DMS53 treated with DMSO at 0.1 percent for 48 hours (cell line): ENCODE measurements at regions not wholly inside any gene's neighbourhood (a gene's known extent, or its start where the extent isn't known, plus 50 kb on each side); places are given as distances from the start of the nearest gene placed in this dataset.

Experiments used
- DNase-seq: peaks from one replicate; lab custom pipeline; 2025; ENCODE audit not compliant: unreplicated experiment; lab: John Stamatoyannopoulos, UW

GRCh38 chr9:75607521-75607920 lies 283.0 kb upstream of the PCSK5 start:
- no peak for DNase-seq

- DNase-seq: no peak
These were observed 281.1 kb upstream of the PCSK5 start for GRCh38 chr9:75609401-75609800.

DNA sequence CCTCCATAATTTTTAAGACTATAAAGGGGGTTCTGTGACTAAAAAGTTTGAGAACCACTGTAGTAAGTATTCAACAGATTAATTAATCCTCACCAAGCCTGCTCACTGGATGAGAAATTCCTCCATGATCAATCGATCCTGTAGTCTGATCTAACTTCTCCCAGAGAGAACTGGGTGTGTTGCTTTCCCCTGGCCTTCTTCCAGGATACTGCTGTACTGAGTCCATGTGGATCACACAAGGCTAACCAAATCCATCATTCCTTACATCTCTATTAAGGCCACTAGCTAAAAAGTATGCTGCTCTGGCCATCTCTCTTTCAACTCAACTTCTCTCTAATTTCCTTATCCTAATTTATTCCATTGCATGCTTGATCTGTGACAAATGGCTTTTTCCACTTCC lies 280.2 kb upstream of the PCSK5 start:
- no peak for DNase-seq

- DNase-seq: peak; percentile 0
These were observed 278.3 kb upstream of the PCSK5 start for GRCh38 chr9:75612205-75612604.

DNA sequence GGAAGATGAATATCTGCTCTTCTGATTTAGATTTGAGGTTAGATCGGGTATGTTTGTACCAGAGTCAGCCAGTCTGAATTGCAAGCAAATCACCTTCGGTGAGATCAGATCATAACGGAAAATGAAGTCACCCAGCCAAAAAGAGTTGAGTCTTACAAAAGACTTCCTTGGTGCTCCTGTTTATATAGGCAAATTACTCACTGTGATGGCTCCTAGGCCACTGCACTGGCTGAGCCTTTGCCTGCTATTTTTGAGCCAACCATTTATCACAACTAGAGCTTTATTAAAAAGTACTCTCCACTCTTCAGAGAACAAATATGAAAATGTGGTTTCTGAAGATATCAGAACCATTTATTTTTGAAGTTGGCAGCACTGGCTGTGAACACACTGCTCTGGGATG lies 277.7 kb upstream of the PCSK5 start:
- DNase-seq: peak; percentile 12

GRCh38 chr9:75615284-75615683 lies 275.2 kb upstream of the PCSK5 start:
- peak; percentile 89 for DNase-seq

DNA sequence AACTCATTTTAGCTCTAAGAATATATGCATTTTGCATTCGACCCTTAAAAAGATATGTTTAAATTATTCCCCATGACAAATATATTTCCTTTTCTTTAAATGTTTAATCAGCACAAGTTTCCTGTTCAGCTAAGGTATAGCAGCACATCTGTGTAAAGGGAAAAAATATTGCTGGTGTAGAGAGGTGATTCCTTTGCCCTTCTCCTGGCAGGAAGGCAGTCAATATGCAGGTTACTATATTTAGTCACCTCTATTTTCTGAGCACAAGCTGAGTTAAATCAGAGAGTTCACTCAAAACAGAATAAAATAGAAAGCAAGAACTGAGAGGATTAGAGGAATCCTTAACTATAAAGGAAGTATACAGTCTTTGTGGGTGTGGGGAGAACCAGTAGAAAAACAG lies 274.4 kb upstream of the PCSK5 start:
- DNase-seq: no peak

DNA sequence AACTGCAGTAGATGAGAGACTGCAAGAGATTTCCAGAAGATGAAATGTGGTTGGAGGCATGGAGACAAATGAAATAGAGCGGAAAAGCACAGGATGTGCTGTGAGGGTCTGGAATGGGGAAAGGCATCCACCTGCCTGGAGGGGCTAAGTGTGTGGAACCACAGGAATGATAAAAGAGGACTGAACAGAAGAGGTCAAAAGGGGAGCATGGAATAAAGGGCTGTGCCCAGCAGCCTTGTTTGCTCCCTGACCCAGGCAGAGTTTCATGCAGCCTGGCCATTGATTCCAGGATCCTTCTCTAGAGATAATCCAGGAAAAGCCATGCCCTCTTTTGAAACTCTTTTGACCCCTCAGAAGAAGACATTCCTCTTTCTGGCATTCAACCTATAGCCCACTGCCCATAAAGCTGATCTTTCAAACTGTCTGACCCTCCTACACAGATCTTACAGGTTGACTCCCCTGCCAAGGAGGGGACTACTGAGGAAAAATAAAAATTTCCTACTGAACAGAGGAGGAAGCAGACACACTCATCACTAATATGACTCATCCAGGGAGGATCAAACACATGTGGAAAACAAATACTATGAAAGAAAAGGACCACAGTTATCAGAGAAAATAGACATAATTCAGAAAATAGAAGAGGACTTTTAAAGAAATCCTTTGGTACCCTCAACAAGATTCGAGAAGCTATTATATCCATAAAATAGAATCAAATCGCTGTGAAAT lies 273.5 kb upstream of the PCSK5 start:
- peak; percentile 39 for DNase-seq

- no peak for DNase-seq
These were observed 267.0 kb upstream of the PCSK5 start for GRCh38 chr9:75623462-75623861.

GRCh38 chr9:75624998-75625397 lies 265.5 kb upstream of the PCSK5 start:
- DNase-seq: no peak

DNA sequence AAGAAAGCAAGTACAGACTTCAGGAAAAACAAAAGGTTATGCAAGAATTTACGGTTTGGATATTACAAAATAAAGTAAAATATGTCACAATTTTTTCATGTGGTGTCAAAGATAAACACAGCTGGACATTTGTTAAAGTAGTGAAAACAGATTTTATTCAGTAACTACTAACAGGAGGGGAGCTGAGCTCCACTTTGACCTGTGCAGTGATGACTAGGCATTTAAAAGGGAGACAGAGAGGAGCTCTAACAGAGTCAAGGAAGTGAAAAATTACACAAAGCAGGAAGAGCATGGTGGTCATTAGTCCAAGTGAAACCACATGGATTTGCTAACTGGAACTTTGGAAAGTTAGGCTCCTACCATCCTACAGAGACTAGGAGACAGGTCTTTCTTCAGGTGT lies 263.6 kb upstream of the PCSK5 start:
- DNase-seq: no peak

DNA sequence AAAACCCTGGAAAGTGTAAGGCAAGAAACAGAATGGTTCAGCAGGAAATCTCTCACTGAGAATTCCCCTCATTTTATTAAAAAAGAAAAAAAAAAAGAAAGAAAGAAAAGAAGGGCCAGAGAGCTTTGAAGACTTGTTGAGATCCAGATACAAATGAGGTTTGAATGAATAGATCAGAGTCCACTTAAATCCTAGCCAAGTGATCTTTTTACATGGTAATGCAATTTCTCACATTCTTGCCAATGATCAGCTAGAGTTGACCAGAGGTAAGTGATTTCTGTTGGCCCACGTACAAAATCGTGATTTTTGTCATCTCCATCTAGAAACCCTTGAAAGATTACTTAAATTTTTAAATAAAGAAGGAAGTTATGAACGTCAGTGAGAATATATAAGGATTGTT lies 261.5 kb upstream of the PCSK5 start:
- DNase-seq: no peak

- DNase-seq: no peak
These were observed 256.9 kb upstream of the PCSK5 start for GRCh38 chr9:75633451-75634057.

DNA sequence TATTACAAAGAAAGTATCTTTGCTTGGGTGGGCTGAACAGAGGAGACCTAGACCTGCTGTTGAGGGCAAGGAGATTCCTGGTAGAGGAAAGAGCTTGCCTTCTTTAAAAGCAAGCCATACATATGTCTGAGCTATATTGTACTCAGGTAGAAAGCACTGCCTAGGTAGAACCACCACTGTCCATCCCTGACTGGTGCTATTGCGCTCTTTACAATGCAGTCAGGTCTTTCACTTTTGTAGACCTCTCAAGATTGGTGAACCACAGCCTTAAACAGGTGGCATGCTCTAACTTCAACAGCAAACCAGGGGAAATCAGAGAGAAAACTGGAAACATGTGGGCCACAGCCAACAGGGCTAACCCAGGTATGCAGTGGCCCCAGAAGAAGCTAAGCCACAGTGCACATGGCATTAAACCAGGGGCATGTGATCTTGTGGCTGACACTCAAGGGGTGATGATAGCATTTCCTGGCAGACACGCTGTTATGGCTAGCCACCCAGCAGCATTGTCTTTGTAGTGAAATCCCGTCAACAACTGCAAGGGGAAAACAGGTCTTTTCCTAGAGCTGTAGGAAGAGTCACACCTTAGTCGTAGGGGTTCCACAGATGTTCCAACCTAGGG lies 253.9 kb upstream of the PCSK5 start:
- DNase-seq: no peak

GRCh38 chr9:75639971-75640610 lies 250.4 kb upstream of the PCSK5 start:
- no peak for DNase-seq

DNA sequence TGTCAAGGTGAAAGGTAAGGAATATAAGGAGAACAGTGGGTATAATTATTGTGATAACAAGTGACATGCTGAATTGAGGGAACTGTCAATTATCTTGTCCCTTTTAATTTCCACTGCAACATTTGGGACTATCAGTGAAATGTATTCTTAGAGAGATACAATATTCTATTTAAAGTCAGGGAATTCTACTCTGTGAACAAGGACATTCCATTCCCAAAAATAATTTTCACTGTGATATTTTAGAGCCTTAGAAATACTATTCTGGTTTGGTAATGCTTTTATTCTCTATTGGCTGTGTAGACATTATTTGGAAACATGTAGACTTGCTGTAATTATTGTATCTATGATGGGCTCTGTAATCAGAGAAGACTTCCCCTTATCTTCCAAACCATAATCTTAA lies 248.0 kb upstream of the PCSK5 start:
- DNase-seq: no peak

DNA sequence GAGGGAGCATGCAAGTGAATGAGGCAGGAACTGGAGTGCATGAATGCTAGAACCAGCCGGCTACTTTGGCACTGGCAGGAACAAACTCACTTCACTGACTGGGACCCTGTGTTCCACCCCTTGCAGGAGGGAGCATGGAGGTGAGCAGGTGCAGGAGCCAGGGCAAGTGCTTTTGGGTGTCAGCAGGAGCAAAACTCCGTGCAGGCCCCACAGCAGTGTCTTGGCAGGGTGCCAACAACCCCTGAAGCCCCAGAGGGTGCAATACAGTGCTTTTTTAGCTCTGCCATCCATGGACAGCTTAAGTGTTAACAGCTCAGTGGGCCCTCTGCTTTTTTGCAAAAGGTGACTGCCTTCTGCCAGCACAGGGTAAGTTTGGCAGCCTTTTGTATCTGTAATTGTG lies 245.8 kb upstream of the PCSK5 start:
- no peak for DNase-seq

DNA sequence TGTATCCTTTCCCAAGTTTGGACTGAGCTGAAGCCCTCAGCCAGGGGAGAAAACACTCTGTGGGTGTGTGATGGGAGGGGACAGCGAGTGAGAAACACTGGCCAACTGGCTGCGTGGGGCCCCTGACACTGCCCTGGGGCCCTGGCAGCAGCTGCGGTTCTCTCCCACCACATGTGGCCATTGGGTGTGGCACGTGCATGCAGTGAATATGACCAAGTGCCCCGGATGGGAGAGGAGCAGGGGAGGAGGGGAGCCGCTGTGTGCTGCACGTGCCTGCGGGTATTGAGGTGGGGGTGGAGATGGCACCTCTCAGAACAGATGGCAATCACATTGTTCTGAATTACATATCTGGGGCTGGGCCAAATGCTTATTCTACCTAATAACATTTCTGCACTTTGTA lies 242.4 kb upstream of the PCSK5 start:
- no peak for DNase-seq

DNA sequence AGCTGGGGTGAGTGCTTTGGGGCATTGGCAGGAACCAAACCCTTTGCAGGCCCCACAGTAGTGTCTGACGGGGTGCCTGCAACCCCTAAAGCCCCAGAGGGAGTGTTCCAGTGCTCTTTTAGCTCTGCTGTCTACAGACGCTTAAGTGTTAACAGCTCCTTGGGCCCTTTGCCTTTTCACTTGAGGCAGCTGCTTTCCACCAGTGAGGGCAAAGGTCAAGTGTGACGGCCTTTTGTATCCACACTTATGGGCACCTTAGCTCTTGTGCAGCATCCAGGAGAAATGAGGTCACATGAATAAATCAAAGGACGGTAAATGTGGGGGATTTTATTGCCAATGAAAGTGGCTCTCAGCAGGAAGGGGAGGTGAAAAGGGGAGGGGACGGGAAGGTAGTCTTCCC lies 241.4 kb upstream of the PCSK5 start:
- no peak for DNase-seq

GRCh38 chr9:75651709-75652108 lies 238.8 kb upstream of the PCSK5 start:
- DNase-seq: no peak

- no peak for DNase-seq
These were observed 237.1 kb upstream of the PCSK5 start for GRCh38 chr9:75653335-75653734.

- no peak for DNase-seq
These were observed 236.7 kb upstream of the PCSK5 start for GRCh38 chr9:75653750-75654149.
